ENCODE measurements at regions not wholly inside any gene's neighbourhood (a gene's known extent, or its start where the extent isn't known, plus 50 kb on each side); places are given as distances from the start of the nearest gene placed in this dataset.
"Not testable (repeated sequence)": the region's sequence is repeated elsewhere in the genome, so short reads cannot be mapped to it uniquely, and the experiment has no call there.

DNA sequence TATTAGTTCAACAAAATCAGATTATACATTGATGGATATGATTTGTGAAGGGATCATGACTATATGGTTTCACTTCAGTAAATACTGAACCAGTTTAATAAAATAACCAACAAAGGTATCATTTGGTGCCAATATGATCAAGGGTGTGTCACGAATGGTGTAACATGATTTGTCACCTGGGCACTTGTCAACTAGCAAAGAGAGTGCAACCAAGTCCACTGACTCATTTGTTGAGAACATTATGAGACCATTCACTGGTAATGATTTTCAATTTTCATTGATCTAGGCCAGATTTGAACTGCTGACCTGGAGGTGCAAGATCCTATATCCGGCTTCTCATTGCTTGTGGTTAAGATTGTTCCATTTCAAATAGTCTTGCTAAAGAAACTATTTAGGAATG is 1037.9 kb downstream of the ROBO2 start:
- DNase-seq (ENCODE audit: low spot score) = no peak

DNA sequence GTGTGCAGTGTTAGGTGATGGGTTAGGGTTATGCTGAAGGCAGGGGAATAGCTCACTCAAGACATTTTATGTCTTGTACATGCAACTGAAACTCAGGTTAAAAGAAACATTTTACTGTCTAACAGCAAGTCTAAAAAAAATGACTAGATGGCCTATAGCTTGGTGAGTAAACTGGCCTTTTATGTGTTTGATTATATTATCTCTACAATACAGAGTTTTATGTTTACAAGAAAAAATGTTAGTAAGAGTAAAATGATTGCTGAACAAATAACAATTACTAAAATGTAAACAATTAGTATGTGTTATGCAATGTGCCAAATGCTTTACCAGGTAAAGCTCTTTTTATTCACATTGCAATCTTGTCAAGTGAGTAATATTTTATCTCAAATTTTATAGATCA is 1039.6 kb downstream of the ROBO2 start:
- no peak for DNase-seq (ENCODE audit: low spot score)

DNA sequence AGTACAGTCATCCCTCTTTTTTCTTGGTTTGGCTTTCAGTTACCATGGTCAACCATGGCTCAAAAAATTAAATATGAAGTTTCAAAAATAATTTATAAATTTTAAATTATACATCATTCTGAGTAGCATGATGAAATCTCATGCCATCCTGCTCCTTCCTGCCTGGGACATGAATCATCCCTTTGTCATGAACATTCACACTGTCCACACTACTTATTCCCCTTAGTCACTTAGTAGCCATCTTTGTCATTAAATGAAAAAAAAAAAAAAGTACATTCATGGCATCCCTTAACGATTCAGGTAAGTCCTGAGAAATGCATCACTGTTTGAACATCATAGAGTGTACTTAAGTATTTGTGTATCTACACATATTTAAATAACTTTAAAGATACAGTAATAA is 1046.3 kb downstream of the ROBO2 start:
- DNase-seq (ENCODE audit: low spot score) = no peak

DNA sequence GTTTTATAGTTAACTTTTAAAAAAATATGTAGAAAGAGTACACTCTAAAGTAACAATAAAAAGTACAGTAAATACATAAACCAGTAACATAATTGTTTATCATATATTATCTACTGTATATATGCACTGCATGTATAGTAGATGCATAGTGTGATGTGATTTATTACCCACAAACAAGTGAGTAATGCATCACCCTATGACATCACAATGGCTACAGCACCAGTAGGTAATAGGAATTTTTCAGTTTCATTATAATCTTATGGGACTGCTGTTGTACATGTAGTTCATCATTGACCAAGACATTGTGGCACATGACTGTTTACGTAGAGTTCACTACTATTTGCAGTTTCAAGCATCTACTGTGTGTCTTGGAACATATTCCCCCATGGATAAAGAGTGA is 1047.2 kb downstream of the ROBO2 start:
- DNase-seq (ENCODE audit: low spot score) = no peak

DNA sequence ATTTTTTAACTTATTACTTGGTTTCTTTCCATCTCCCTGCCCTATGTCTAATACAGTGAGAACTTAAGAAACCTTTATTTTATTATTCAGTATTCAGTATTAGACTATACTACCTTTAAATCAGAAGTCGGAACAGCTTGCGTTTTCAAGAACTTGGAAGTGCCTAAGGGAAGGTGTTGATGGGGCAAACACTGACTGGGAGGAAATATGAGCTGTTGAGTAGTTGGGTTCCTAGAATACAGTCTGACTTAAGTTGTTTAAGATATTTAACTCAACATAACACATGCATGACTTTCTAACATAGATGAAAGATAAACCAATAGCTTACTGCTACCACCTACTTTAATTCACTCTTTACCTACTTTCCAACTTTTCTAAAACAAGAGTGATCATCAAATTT is 1048.1 kb downstream of the ROBO2 start:
- no peak for DNase-seq (ENCODE audit: low spot score)

DNA sequence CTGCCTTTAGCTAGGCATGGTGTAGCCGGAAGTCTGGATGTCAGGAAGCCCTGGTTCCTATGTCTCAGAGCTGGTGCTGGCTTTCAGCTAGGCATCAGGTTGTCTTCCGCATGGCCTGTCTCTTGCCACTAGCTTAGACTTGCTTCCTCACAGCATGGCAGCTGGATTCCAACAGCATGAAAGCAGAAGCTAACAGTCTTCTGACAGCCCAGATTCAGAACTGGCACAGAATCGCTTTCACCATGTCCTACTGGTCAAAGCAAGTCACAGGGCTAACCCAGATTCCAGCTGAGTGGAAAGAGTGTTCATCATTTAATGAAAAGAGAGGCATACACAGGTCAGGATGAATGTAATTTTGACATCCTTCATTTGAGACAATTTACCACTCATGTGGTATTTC is 1050.5 kb downstream of the ROBO2 start:
- DNase-seq (ENCODE audit: low spot score) = no peak

DNA sequence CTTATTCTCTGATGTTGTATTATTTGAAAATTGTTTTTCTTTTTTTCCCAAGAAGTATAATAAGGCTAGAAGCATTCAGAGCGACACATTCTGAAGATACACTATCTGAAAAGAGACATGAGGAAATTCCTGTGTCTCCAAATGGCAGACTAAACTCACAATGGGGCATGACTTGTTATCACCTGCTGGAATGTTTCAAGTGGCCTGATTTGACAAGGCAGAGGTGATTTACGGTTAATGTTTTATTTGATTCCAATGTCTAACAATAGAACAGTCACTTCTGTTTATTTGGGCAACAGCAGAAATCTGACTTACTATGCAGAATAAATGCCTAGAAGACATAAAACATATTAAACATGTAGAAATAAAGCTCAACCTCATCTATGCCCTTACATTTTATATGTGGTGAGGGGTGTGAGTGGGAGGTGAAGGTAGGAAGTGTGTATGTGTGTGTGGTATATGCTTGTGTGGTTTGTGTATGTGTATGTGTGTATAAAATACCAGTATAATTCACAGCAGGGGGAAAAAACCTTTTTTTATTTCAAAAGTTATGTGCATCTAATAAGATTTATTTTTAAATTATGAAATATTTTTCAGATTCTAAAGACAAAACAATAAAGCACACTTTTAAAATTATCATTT is 1051.7 kb downstream of the ROBO2 start:
- no peak for DNase-seq (ENCODE audit: low spot score)

DNA sequence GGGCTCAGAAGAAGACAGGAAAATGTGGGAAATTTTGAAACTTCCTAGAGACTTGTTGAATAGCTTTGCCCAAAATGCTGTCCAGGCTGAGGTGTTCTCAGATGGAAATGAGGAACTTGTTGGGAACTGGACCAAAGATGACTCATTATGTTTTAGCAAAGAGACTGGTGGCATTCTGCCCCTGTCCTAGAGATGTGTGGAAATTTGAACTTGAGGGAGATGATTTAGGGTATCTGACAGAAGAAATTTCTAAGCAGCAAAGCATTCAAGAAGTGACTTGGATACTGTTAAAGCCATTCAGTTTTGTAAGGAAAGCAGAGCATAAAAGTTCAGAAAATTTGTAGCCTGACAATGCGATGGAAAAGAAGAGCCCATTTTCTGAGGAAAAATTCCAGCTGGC is 1052.7 kb downstream of the ROBO2 start:
- not testable (repeated sequence) for DNase-seq (ENCODE audit: low spot score)

DNA sequence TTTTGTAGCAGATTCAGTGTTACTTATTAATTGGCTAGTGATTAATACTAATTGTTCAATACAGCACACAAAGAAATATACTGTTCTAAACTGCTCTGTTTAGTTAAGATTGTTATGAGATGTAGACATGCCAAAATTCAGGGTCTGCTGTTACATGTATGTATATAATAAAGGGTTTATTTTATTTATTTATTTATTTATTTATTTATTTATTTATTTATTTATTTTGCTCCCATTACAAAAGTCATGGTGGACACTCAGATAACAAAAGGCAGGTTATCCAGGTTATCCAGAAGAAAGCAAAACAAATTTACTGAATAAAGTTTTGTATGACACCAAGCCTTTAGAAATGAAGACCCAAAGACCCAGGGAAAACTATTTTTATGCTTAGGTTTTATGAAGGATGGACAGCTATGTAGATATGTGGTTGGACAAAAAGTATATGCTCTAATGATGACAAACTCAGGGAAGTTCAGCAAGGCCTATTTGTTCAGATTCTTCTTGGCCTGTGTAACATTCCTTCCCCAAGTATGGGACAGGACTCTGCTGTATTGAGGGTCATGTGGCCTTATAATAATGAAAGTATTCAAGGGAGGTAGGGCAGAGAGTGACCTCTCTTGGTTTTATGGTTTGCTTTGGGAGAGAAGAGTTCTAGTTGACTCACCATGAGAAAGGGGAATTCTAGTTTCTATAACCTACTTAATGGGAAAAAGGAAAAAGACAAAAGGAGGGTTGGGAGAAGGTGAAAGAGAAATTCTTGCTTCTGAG is 1056.8 kb downstream of the ROBO2 start:
- no peak for DNase-seq (ENCODE audit: low spot score)

DNA sequence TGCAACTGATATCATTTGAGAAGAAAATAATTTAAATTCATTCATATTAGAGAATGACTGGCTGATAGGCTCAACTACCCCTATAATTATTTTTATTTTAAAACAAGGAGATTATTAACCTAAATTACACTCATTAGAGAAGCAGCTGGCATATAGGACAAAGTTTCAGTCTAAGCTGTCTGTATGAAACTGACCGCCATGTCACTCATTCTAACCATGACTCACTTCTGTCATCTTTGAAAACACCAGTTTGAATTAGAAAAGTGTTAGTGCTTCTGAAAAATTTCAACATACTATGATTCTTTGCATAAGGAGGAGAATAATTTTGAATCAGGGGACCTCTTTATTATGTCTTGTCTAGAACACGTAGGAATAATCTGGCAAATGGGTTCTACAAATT is 1058.5 kb downstream of the ROBO2 start:
- no peak for DNase-seq (ENCODE audit: low spot score)

DNA sequence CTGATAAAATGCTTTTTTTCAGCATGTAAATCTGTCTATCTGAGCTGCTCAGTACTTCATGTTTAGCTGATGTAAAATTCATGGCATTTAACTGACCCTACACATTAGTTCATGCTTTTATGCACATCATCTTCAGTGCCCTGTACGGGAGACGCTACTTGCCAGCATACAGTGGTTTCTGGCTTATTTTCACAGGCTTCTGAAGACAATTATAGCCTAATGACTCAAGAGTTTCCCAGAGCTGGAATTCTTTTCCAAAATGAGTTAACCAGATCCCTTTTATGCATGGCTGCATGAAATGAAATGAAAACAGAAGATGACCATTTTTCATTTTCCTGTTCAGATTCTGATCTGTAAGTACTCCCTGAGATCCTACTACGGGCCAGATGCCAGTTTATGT is 1061.5 kb downstream of the ROBO2 start:
- no peak for DNase-seq (ENCODE audit: low spot score)

DNA sequence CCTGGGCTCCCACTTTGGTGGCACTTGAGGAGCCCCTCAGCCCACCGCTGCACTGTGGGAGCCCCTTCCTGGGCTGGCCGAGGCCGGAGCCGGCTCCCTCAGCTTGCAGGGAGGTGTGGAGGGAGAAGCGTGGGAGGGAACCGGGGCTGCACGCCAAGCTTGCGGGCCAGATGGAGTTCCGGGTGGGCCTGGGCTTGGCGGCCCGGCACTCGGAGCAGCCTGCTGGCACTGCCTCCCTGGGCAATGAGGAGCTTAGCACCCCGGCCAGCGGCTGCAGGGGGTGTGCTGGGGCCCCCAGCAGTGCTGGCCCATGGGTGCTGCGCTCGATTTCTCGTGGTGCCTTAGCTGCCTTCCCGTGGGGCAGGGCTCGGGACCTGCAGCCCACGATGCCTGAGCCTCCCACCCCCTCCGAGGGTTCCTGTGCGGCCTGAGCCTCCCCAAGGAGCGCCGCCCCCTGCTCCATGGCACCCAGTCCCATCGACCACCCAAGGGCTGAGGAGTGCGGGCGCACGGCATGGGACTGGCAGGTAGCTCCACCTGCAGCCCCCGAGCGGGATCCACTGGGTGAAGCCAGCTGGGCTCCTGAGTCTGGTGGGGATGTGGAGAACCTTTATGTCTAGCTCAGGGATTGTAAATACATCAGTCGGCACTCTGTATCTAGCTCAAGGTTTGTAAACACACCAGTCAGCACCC is 1068.5 kb downstream of the ROBO2 start:
- DNase-seq (ENCODE audit: low spot score) = not testable (repeated sequence)

DNA sequence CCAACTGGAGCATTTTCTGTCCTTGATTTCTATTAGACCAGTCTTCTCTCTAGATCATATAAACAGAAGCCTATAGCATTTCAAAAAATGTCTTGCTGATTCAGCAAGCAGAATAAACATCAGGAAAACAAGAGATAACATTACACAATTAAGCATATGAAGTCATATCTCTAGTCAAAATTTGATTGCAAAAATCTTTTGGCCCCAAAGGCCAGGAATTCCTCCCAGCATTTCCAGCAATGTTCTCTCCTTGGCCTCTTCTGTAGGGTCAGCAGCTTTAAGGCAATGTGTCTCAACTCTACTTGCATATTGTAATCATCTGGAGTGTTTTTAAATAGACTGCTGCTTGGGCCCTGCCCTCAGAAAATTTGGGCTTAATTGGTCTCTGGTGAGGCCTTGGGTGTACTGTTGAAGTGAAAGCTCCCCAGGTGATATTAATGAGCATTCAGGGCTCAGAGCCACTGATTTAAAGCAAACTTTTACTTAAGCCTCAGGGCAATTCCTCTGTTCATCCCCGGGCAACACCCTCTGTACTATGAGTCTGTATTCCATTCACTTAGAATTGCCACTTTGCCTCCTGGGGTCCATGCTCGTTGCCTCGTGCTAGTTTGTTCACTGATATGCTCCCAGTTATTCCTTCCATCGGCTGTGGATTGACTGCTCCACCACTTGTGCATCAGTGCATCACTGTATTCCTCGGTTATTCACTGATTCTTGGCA is 1072.6 kb downstream of the ROBO2 start:
- no peak for DNase-seq (ENCODE audit: low spot score)

DNA sequence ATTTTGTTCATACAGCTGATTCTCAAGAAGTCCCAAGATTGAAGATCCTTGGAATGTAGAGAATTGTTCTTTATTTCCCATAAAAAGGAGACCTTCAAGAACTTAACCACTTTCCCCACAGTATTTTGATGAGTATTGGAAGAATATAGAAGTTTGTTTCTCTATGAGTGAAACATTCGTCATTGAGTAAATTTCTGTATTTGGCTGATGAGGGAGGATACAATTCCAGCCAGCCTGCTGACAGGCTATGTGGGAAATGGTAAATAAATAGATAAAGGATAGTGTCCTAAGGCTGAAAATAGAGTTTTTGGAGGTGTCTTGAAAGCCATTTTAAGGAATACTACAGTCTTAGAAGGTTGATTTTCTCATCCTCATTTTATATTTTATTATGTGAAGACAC is 1076.1 kb downstream of the ROBO2 start:
- DNase-seq (ENCODE audit: low spot score) = no peak

DNA sequence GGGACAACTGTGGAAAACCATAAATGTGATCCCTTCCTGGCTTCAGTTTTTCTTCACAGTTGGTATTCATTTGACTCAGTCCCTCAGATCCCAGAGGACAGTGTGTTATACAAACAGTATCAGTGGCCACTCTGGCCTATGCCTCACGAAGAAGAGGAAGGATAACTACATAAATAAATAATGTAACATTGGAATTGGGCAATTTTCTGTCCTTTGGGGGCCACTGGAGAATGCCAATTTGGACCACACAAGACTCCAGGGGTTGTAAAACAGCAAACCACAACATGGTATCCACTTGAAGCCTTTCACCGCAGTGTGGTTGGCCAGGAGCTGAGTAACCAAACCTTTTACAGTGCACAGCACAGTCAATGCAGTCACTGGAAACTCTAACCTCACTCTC is 1077.0 kb downstream of the ROBO2 start:
- no peak for DNase-seq (ENCODE audit: low spot score)

DNA sequence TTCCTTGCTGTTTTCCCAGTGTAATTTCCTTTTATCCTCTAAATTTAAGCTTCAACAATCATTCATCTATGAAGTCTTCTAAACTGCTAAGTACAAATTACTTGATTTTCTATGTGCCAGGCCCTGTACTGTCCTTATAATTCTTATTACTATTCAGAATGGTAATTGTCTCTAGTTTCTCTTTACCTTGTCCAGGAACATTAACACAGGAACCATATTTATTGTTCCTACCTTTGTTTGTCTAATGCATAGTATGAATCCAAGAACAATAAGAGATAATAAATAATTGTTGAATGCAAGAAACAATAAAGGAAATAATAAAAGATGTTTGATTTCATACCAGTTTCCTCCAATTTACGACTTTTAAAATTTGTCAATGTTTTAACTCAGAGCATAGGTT is 1083.2 kb downstream of the ROBO2 start:
- no peak for DNase-seq (ENCODE audit: low spot score)

DNA sequence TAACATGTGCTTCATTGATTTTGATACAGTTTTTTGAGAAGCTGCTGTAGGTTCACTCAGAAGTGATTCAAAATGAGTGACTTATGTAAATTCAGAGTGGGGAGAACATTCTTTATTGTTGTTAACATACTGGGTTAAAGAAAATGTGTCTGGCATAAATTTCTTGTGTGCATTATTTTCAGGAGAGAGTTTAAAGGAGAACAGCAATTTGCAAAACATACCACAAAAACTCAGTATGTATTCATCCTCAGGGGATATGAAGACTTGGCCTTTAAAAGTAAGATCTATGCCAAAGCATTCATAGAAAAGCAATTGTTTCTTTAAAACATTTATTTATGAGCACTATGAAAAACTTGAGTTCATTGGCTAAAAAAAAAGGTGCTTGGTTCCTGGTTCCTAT is 1089.8 kb downstream of the ROBO2 start:
- DNase-seq (ENCODE audit: low spot score) = no peak

DNA sequence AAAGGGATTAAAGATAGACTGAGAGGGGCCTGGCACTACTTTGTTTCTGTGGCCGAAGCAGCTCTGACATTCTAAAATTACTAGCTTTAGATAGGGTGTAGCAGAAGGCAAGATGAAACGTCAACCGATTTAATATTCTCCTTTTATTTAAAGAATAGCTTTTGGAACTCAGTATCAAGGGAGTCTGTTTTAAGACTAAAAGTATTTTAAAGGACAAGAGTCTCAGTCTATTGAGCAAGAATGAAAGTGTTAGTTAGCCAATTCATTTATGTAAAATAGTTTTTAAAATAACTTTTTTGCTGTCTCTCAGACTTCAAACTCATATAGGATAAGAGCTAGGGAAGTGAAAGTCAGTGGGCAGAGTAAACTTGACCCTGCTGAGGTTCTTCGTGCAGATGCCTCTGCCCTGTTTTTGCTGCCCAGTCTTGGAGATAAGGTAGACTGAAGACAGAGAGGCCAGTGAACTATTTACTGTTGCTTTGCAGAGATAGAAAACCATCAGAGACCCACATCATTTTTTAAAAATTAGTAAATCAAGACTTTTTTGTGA is 1090.9 kb downstream of the ROBO2 start:
- DNase-seq (ENCODE audit: low spot score) = no peak

DNA sequence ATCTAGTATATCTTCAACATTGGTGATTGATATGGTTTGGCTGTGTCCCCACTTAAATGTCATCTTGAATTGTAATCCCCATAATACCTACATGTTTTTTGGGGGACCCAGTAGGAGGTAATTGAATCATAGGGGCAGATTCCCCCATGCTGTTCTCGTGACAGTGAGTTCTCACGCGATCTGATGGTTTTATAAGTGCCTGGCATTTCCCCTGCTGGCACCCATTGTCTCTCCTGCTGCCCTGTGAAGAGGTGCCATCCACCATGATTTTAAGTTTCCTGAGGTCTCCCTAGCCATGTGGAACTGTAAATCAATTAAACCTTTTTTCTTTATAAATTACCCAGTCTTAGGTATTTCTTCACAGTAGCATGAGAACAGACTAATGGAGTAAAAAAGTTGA is 1094.6 kb downstream of the ROBO2 start:
- no peak for DNase-seq (ENCODE audit: low spot score)

DNA sequence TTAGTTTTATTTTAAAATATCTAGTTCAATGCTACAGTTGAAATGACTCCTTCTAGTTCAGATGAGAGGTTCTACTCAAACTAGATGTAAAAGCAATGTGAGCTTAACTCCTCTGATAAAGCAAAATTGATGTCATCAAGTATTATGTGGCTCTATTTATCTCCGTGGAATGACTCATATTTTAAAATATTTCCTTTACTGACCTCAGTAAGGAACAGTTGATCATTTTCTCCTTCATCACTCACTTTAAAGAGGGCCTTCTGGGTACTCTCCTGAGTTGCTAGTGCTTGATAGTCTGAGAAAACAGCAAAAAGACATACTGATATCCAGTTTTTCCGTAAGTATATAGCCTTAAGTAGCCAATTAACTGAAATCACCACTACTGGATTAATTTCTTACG is 1099.3 kb downstream of the ROBO2 start:
- DNase-seq (ENCODE audit: low spot score) = no peak

DNA sequence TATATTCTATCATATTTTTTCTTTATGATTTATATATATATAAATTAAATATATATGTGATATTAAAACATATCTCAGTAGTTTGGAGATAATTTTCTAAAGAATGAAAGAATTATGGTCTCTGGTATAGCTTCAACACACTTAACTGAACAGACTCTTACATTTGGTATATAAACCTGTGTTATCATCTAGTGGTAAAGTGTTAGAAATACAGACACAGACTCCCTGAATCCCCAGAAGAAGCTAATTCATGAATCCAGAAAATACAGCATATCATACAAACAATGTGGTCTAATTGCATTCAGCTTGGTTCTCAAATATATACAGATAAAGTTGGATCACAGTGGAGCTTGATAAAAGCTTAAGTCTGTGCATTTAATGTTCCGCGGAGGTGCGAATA is 1100.4 kb downstream of the ROBO2 start:
- no peak for DNase-seq (ENCODE audit: low spot score)

DNA sequence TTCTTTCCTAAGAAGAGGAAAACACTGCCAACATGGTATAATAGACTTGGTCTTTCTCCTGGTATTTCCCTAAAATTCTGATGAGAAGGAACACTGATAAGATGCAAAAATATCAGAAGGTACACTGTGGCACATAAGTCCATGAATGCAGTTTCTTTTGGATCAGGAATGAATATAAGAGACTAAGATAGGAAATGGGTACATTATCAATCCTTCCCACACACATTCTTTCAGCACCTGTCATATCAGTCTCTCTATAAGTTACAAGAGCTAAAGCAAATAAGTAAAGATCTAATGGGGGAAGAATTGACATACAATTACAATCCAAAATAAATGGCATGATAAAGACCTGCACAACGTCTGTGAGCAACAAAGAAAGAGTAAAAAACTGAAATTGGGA is 1101.0 kb downstream of the ROBO2 start:
- DNase-seq (ENCODE audit: low spot score) = no peak

Data from HT-29 (cell line).